ENCODE measurements at regions not wholly inside any gene's neighbourhood (a gene's known extent, or its start where the extent isn't known, plus 50 kb on each side); places are given as distances from the start of the nearest gene placed in this dataset.

DNA sequence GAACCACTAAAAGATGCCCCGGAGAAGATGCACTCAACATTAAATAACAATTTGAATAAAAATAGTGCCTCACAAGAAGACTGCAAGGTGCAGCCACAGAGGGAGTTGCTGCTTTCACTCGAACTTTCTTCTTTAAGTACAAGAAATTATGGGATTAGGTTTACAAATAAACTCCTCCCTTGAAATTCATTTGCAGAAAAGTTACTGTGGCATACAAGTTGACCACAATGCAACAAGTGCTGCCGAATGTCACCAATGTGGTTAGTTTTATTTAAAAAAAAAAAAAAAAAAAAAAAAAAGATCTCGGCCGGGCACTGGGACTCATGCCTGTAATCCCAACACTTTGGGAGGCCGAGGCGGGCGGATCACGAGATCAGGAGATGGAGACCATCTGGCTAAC, 76.8 kb upstream of the RAB4A start:
- no peaks in the 10 kb centered on the region for H3K4me1 Mint-ChIP-seq (ENCODE audit: unreplicated experiment)
- DNase-seq (ENCODE audit: low spot score): no peak
- no peak overlapping the region for H3K4me3 Mint-ChIP-seq (ENCODE audit: unreplicated experiment)
- TF ChIP-seq, protein P1, sequence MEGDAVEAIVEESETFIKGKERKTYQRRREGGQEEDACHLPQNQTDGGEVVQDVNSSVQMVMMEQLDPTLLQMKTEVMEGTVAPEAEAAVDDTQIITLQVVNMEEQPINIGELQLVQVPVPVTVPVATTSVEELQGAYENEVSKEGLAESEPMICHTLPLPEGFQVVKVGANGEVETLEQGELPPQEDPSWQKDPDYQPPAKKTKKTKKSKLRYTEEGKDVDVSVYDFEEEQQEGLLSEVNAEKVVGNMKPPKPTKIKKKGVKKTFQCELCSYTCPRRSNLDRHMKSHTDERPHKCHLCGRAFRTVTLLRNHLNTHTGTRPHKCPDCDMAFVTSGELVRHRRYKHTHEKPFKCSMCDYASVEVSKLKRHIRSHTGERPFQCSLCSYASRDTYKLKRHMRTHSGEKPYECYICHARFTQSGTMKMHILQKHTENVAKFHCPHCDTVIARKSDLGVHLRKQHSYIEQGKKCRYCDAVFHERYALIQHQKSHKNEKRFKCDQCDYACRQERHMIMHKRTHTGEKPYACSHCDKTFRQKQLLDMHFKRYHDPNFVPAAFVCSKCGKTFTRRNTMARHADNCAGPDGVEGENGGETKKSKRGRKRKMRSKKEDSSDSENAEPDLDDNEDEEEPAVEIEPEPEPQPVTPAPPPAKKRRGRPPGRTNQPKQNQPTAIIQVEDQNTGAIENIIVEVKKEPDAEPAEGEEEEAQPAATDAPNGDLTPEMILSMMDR (IDR thresholded peaks at IDR 0.05; ENCODE audit: unreplicated experiment): no peak
- no peaks in the 10 kb centered on the region for H3K9me3 Mint-ChIP-seq (ENCODE audit: unreplicated experiment)
- H3K27me3 Mint-ChIP-seq (ENCODE audit: unreplicated experiment): no peaks in the 10 kb centered on the region
- no peaks in the 10 kb centered on the region for H3K36me3 Mint-ChIP-seq (ENCODE audit: low read depth, unreplicated experiment)
- H3K27ac Mint-ChIP-seq (ENCODE audit: unreplicated experiment): no peak overlapping the region

DNA sequence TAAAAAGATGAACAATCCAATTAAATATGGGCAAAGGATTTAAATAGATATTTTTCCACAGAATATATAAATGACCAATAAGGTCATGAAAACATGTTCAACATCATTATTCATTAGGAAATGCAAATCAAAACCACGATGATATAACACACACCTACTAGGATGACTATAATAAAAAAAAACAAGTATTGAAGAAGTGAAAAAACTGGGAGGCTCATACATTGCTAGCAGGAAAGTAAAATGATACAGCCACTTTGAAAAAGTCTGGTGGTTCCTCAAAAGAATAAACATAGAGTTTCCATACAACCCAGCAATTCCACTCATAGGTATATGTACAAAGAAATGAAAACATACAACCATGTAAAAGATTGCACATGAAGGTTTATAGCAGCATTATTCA, 75.7 kb upstream of the RAB4A start:
- H3K9me3 Mint-ChIP-seq (ENCODE audit: unreplicated experiment): no peaks in the 10 kb centered on the region
- no peaks in the 10 kb centered on the region for H3K36me3 Mint-ChIP-seq (ENCODE audit: low read depth, unreplicated experiment)
- H3K4me1 Mint-ChIP-seq (ENCODE audit: unreplicated experiment): peaks cover 10% of the 10 kb centered on the region
- no peak overlapping the region for H3K4me3 Mint-ChIP-seq (ENCODE audit: unreplicated experiment)
- H3K27ac Mint-ChIP-seq (ENCODE audit: unreplicated experiment): no peak overlapping the region
- no peak for DNase-seq (ENCODE audit: low spot score)
- H3K27me3 Mint-ChIP-seq (ENCODE audit: unreplicated experiment): no peaks in the 10 kb centered on the region
- TF ChIP-seq, protein P1 (IDR thresholded peaks at IDR 0.05; ENCODE audit: unreplicated experiment): no peak

DNA sequence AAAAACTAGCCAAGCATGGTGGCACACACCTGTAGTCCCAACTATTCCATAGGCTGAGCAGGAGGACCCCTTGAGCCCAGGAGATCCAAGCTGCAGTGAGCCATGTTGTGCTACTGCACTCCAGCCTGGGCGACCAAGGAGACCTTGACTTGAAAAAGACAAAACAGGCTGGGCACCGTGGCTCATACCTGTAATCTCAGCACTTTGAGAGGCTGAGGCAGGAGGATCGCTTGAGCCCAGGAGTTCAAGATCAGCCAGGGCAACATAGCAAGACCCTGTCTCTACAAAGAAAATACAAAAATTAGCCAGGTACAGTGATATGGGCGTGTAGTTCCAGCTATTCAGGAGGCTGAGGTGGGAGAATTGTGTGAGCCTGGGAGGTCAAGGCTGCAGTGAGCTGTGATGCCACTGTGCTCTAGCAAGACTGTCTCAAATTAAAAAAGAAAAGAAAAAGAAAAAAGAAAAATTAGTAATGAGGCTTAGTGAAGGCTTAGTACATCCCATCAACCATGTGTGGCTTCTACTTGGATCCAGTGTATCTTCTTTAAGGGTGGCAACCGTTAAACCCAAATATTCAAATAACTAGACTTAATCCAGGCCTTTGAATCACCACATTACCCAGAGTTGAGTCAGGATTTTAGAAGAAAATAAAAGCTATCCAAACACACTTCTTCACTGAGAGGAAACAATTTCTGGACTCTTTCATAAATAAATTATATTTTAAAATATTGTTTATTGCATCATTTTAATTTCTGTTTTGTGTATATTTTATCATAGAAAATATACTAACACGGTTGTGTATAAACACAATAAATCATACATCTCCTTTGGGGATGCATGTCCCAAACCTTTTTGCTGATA, 74.3 kb upstream of the RAB4A start:
- Mint-ChIP-seq H3K4me1 (ENCODE audit: unreplicated experiment) (peaks cover 14% of the 10 kb centered on the region), H3K36me3 (ENCODE audit: low read depth, unreplicated experiment) (no peaks in the 10 kb centered on the region), H3K27ac (ENCODE audit: unreplicated experiment) (no peak overlapping the region), H3K27me3 (ENCODE audit: unreplicated experiment) (peaks cover 2% of the 10 kb centered on the region), H3K4me3 (ENCODE audit: unreplicated experiment) (no peak overlapping the region), H3K9me3 (ENCODE audit: unreplicated experiment) (no peaks in the 10 kb centered on the region)
- TF ChIP-seq, protein P1 (IDR thresholded peaks at IDR 0.05; ENCODE audit: unreplicated experiment): no peak
- no peak for DNase-seq (ENCODE audit: low spot score)

DNA sequence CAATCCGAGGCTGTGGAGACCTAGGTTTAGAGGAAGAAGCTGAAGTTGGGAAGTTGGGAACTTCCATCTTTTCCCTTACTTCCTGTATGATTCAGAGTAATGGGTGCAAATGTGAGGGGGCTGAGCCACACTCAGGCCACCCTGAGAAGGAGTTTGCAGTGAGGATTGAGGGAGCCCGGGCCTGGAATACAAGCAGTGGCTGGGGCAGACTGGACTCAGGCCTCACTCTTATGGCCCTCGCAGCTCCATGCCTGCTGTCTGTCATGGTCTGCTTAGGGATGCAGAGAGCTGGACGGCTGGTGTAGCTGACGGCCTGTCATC, 73.7 kb upstream of the RAB4A start:
- no peaks in the 10 kb centered on the region for H3K36me3 Mint-ChIP-seq (ENCODE audit: low read depth, unreplicated experiment)
- TF ChIP-seq, protein P1 (IDR thresholded peaks at IDR 0.05; ENCODE audit: unreplicated experiment): no peak
- peaks cover 14% of the 10 kb centered on the region for H3K4me1 Mint-ChIP-seq (ENCODE audit: unreplicated experiment)
- no peak overlapping the region for H3K27ac Mint-ChIP-seq (ENCODE audit: unreplicated experiment)
- no peak for DNase-seq (ENCODE audit: low spot score)
- H3K9me3 Mint-ChIP-seq (ENCODE audit: unreplicated experiment): no peaks in the 10 kb centered on the region
- H3K4me3 Mint-ChIP-seq (ENCODE audit: unreplicated experiment): no peak overlapping the region
- peaks cover 2% of the 10 kb centered on the region for H3K27me3 Mint-ChIP-seq (ENCODE audit: unreplicated experiment)

Data from endothelial cell (in vitro differentiated cells).